ENCODE measurements at regions not wholly inside any gene's neighbourhood (a gene's known extent, or its start where the extent isn't known, plus 50 kb on each side); places are given as distances from the start of the nearest gene placed in this dataset.

- no peaks in the 10 kb centered on the region for H3K27me3 ChIP-seq
- no peaks in the 10 kb centered on the region for H3K36me3 ChIP-seq
- no peak for FAIRE-seq
- intact Hi-C loops (cut with DNase I): no loop called here
- no peak for ATAC-seq
- no peak for DNase-seq
- no peak overlapping the region for H3K4me3 ChIP-seq
- no peaks in the 10 kb centered on the region for H3K4me1 ChIP-seq
- no peak for TF ChIP-seq CTCF (IDR thresholded peaks at IDR 0.05)
- H3K9me3 ChIP-seq: no peaks in the 10 kb centered on the region
- H3K27ac ChIP-seq: no peak overlapping the region
- WGBS, 2 donors: 59 to 74% methylated on average over 4 of the region's 4 CpGs
Observed at GRCh38 chr2:18841248-18842150, 252.1 kb upstream of the NT5C1B start.

DNA sequence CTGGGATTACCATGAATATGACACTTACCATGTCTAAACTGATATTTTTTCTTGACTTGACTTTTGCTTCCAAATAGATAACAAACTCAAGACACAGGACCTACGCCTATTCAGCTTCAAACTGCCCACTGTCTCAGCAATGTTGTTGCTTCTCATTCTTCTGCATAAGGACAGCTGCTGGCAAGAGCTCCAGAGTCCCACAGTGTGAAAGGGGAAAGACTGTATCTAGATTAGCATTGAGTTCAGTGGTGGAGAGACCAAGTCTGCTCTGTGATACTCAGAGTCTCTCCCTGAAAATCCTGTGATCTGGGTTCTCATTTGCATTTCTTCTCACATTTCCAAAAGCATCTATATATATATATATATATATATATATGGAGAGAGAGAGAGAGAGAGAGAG, 247.9 kb upstream of the NT5C1B start:
- FAIRE-seq: no peak
- intact Hi-C loops (cut with DNase I): no loop called here
- H3K4me3 ChIP-seq: no peak overlapping the region
- peaks cover 0 to 2% (median 0%) of the 10 kb centered on the region in 3 donors for H3K4me1 ChIP-seq
- H3K27me3 ChIP-seq: no peaks in the 10 kb centered on the region
- DNase-seq: no peak
- no peaks in the 10 kb centered on the region for H3K9me3 ChIP-seq
- no peak for TF ChIP-seq CTCF (IDR thresholded peaks at IDR 0.05)
- 95 to 97% methylated on average over 1 of the region's 1 CpG for WGBS, 2 donors
- ATAC-seq: no peak
- no peaks in the 10 kb centered on the region for H3K36me3 ChIP-seq
- no peak overlapping the region for H3K27ac ChIP-seq

GRCh38 chr2:18836436-18836835, 247.1 kb upstream of the NT5C1B start:
- TF ChIP-seq CTCF (IDR thresholded peaks at IDR 0.05): no peak
- H3K4me1 ChIP-seq: peaks cover 5 to 10% (median 8%) of the 10 kb centered on the region in 3 donors
- DNase-seq (no peak), FAIRE-seq (no peak), ATAC-seq (no peak)
- H3K9me3 ChIP-seq: no peaks in the 10 kb centered on the region
- 88 to 89% methylated on average over 4 of the region's 4 CpGs for WGBS, 2 donors
- no peaks in the 10 kb centered on the region for H3K27me3 ChIP-seq
- H3K27ac ChIP-seq: no peak overlapping the region
- intact Hi-C loops (cut with DNase I): no loop called here
- no peaks in the 10 kb centered on the region for H3K36me3 ChIP-seq
- no peak overlapping the region for H3K4me3 ChIP-seq

DNA sequence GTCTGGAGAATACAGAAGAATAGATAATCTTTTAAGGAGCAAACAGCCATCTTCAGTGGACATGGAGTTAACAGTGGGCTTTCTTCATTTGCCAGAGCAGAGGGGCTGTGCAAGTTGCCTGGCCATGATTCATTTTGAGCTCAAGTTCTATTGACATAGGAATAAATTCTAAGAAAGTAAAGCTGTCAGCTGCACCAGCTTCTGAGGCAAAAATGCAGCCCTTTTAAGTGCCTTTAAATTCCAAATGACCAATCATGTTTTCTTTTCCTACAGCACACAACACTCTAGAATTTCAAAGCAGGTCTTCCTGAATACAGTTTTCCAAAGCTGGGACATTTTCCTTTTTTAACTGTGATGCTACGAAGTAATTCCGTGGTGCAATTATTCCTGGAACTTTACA, 246.4 kb upstream of the NT5C1B start:
- no peaks in the 10 kb centered on the region for H3K27me3 ChIP-seq
- H3K36me3 ChIP-seq: no peaks in the 10 kb centered on the region
- no peak overlapping the region for H3K27ac ChIP-seq
- no peak for ATAC-seq
- WGBS, 2 donors: 95 to 98% methylated on average over 2 of the region's 2 CpGs
- intact Hi-C loops (cut with DNase I): no loop called here
- no peak for TF ChIP-seq CTCF (IDR thresholded peaks at IDR 0.05)
- H3K4me3 ChIP-seq: no peak overlapping the region
- no peaks in the 10 kb centered on the region for H3K9me3 ChIP-seq
- DNase-seq: no peak
- no peak for FAIRE-seq
- peaks cover 7 to 16% (median 14%) of the 10 kb centered on the region in 3 donors for H3K4me1 ChIP-seq

DNA sequence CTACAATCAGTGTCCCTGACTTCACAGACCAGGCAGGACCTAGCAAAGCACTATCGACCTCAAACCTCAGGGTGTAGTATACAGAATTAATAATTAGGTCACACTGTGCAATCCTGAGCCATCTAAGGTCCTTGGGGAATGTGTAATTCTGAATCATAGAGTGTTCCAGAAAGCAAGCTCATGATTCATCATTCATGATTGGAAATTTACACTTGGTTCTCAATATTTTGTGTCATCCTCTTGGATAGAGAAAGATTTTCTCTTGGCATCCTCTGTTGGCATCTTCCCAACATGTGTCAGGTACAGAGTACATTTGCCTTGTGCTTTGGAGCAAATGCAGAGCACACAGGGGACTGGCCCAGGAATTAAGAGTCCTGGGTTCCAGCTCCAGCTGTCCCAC, 245.0 kb upstream of the NT5C1B start:
- intact Hi-C loops (cut with DNase I): no loop called here
- WGBS, 2 donors: 77 to 83% methylated on average over 1 of the region's 1 CpG
- DNase-seq (no peak), FAIRE-seq (no peak), ATAC-seq (peak in 2 of 4 donors; percentile 25 to 47)
- Histone ChIP-seq H3K27me3 (no peaks in the 10 kb centered on the region), H3K36me3 (no peaks in the 10 kb centered on the region), H3K9me3 (no peaks in the 10 kb centered on the region), H3K27ac (no peak overlapping the region), H3K4me1 (peaks cover 10 to 24% (median 17%) of the 10 kb centered on the region in 3 donors), H3K4me3 (no peak overlapping the region)
- TF ChIP-seq CTCF (IDR thresholded peaks at IDR 0.05): no peak

Data from pancreas (tissue), 10 donors.